AG09319 (cell line): ENCODE measurements at regions not wholly inside any gene's neighbourhood (a gene's known extent, or its start where the extent isn't known, plus 50 kb on each side); places are given as distances from the start of the nearest gene placed in this dataset.

Source experiments
- DNase-seq: peaks from one replicate; pipeline ENCODE4 v3.0.0-alpha.2; 2010; ENCODE audit warnings: low read depth; ENCODE audit errors: extremely low read depth
- TF ChIP-seq, protein P1 (sequence below): IDR thresholded peaks from 2 replicates; pipeline ENCODE4 v1.5.1; 2011; ENCODE audit warnings: low read depth, mild to moderate bottlenecking, inconsistent platforms, low read length, moderate library complexity

DNA sequence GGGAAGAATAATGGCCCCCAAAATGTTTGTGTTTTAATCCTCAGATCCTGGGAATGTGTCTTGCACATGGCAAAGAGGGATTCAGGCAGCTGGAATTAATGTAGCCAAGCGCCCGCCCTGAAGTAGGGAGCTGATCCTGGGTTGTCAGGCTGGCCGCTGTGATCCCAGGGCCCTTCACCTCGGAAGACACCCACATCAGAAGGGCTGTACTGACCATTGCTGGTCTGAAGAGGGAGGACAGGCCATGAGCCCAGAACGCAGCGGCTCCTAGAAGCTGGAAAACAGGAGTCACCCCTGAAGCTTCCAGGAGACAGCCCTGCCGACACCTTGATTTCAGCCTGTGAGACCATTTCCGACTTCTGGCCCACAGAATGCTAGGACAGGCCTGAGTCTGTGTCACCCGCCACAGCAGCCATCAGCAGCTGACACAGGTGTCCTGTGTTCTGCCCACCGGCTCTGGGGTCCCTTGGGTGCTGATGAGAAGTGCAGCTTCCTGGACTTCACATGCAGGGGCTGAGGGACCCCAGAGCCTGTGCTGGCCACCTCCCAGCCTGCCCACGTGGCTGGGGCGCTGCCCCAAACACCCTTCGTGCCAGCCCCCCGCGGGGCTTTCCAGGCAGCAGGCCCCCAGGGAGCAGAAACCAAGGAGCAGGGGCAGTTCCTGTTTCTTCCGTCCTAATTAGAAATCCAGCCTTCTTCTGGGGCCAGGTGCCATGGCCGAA, 86.3 kb downstream of the ERMARD start:
- DNase-seq = no peak
- TF ChIP-seq, protein P1, sequence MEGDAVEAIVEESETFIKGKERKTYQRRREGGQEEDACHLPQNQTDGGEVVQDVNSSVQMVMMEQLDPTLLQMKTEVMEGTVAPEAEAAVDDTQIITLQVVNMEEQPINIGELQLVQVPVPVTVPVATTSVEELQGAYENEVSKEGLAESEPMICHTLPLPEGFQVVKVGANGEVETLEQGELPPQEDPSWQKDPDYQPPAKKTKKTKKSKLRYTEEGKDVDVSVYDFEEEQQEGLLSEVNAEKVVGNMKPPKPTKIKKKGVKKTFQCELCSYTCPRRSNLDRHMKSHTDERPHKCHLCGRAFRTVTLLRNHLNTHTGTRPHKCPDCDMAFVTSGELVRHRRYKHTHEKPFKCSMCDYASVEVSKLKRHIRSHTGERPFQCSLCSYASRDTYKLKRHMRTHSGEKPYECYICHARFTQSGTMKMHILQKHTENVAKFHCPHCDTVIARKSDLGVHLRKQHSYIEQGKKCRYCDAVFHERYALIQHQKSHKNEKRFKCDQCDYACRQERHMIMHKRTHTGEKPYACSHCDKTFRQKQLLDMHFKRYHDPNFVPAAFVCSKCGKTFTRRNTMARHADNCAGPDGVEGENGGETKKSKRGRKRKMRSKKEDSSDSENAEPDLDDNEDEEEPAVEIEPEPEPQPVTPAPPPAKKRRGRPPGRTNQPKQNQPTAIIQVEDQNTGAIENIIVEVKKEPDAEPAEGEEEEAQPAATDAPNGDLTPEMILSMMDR = no peak

DNA sequence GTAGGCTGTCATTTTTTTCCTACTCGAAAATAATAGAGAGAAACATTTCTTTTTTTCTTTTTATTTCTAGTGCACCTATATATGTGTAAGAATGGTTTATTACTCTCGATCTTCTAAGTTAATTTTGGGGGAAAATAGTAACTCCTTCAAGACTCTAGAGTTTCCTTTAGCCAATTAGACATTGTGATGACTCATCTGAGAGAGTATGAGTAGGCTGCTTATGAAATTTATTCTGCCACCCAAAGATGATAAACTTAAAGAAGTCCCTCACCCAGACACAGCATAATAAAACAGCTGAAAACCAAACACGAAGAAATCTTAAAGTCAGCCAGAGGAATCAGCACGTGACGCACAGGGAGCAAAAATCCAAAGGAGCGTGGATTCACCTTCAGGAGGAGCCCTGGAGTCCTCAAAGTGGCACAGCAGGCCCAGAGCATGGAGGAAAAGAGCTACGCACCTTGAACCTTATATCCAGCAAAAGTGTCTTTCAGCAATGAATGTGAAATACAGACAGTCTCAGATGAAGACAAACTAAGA, 81.9 kb downstream of the ERMARD start:
- TF ChIP-seq, protein P1 = no peak
- DNase-seq = no peak

DNA sequence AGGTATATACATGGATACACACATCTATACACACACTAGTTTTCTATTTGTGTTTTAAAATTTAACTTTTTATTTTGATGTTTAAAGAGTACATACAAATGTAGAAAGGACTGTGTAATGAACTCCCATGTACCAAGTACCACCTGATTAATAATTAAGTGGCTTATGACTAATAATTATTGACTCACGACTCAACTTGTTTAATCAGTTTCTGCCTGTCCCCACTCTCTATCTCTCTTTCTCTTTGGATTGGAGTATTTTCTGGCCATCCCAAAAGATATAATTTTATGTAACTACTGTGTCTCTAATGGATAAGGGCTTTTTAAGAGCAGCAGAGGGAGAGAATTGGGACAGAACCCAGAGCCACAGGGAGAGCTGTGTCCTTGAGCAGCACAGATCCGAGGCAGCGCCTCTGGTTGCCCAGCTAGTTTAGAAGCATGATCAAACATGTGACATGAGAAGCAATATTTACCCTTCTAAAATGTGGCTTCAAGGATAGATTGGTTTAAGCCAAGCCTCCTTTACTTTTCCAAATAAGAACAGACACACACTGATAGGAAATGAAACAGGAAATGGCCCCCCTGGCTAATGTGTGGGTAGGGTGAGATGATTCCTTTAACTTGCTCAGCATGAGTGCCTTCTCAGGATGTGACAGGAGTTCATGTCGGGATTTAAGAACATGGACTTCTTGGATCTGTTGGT, 81.0 kb downstream of the ERMARD start:
- TF ChIP-seq, protein P1 = no peak
- DNase-seq = no peak

DNA sequence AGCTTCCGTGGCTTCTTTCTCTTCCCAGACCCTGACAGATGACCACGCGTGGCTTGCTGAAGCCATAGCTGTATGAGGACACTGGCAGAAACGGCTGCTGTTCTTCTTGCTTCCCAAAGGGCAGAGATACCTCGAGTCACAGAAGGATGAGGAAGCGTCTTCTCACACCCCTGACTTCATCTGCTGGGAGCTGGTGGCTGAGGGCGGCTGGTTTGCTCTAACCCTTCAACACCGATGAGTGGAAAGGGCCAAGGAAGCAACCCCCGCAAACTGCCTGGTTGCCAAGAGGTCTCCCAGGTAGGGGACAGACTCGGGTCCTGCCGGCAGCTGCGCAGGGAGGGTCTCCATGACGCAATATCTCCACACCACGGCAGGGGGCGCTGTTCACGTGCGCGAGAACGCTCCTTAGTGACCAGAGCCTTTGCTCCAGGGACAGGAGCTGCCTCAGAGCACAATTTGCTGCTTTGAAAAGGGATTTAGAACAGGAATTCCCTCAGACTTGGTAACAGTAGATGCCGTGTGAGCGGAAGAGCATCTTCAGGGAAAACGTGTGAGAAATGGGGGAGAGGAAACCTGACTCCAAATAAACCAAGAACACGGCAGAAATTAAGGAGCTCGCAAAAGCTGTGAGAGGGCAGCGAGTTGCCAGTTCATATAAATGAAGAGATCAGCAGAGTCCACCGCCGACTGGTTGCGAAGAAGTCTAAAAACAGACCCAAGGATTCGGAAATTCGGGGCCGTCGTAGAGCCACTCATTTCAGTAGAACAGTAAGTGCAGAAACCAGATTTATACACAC, 80.2 kb downstream of the ERMARD start:
- DNase-seq = peak; percentile 15
- TF ChIP-seq, protein P1 = peak; percentile 91
